Loucy (cell line): ENCODE measurements at regions not wholly inside any gene's neighbourhood (a gene's known extent, or its start where the extent isn't known, plus 50 kb on each side); places are given as distances from the start of the nearest gene placed in this dataset.

ENCODE experiments used
- H2AFZ ChIP-seq: fragments of 200-600 bp; sonication (generic); 2 replicates; pipeline ENCODE4 v1.6.0; 2016; ENCODE audit warnings: antibody characterized with exemption, mild to moderate bottlenecking, low read length, moderate library complexity
- H3F3A ChIP-seq: fragments of 200-600 bp; 2 replicates; pipeline ENCODE4 v1.6.0; 2016; ENCODE audit warnings: antibody characterized with exemption, low read depth, mild to moderate bottlenecking
- H3K27me3 ChIP-seq: fragments of 200-600 bp; sonication (generic); 2 replicates; pipeline ENCODE4 v1.6.1; 2014; ENCODE audit warnings: low read length, mild to moderate bottlenecking; ENCODE audit not compliant: insufficient read depth, poor library complexity, severe bottlenecking
- H3K36me3 ChIP-seq: fragments of 200-600 bp; sonication (generic); 2 replicates; pipeline ENCODE4 v1.6.1; 2016; ENCODE audit warnings: low read length; ENCODE audit not compliant: insufficient read depth
- H3K4me1 ChIP-seq: fragments of 200-600 bp; sonication (generic); 2 replicates; pipeline ENCODE4 v1.5.1; 2014; ENCODE audit warnings: low read length, mild to moderate bottlenecking; ENCODE audit not compliant: insufficient read depth, poor library complexity, severe bottlenecking
- H3K4me2 ChIP-seq: fragments of 200-600 bp; sonication (generic); 2 replicates; pipeline ENCODE4 v1.6.0; 2014; ENCODE audit warnings: antibody characterized with exemption, low read length, low read depth, mild to moderate bottlenecking; ENCODE audit not compliant: poor library complexity, severe bottlenecking
- H3K4me3 ChIP-seq: fragments of 200-600 bp; sonication (generic); 2 replicates; pipeline ENCODE4 v1.5.1; 2014; ENCODE audit warnings: low read length, mild to moderate bottlenecking, mixed read lengths; ENCODE audit not compliant: poor library complexity, severe bottlenecking
- H3K79me2 ChIP-seq: fragments of 200-600 bp; sonication (generic); 2 replicates; pipeline ENCODE4 v1.6.1; 2014; ENCODE audit warnings: low read length; ENCODE audit not compliant: insufficient read depth
- H3K9ac ChIP-seq: fragments of 200-600 bp; sonication (generic); 2 replicates; pipeline ENCODE4 v1.6.0; 2014; ENCODE audit warnings: mild to moderate bottlenecking, low read depth, low read length, moderate library complexity; ENCODE audit not compliant: poor library complexity, severe bottlenecking
- H3K9me2 ChIP-seq: fragments of 200-600 bp; sonication (generic); replicated peaks from 2 replicates; pipeline ENCODE4 v1.6.1; 2016; ENCODE audit warnings: low read depth, low read length, mixed read lengths
- H3K9me3 ChIP-seq: fragments of 200-600 bp; sonication (generic); 2 replicates; pipeline ENCODE4 v1.6.1; 2014; ENCODE audit warnings: mild to moderate bottlenecking, antibody characterized with exemption, low read length, low read depth; ENCODE audit not compliant: insufficient read depth
- H4K20me1 ChIP-seq: fragments of 200-600 bp; sonication (generic); 2 replicates; pipeline ENCODE4 v1.6.0; 2014; ENCODE audit warnings: antibody characterized with exemption, low read length, mild to moderate bottlenecking; ENCODE audit not compliant: insufficient read depth, poor library complexity, severe bottlenecking
- EZH2phosphoT487 ChIP-seq: fragments of 200-600 bp; IDR thresholded peaks from 2 replicates; pipeline ENCODE4 v1.6.1; 2018; ENCODE audit warnings: antibody characterized with exemption, mild to moderate bottlenecking, moderate library complexity, borderline replicate concordance
- TF ChIP-seq, protein P1 (sequence below): fragments of 200-600 bp; sonication (generic); conservative IDR thresholded peaks from 2 replicates; pipeline ENCODE4 v1.5.1; 2014; ENCODE audit warnings: mild to moderate bottlenecking, antibody characterized with exemption, low read length

DNA sequence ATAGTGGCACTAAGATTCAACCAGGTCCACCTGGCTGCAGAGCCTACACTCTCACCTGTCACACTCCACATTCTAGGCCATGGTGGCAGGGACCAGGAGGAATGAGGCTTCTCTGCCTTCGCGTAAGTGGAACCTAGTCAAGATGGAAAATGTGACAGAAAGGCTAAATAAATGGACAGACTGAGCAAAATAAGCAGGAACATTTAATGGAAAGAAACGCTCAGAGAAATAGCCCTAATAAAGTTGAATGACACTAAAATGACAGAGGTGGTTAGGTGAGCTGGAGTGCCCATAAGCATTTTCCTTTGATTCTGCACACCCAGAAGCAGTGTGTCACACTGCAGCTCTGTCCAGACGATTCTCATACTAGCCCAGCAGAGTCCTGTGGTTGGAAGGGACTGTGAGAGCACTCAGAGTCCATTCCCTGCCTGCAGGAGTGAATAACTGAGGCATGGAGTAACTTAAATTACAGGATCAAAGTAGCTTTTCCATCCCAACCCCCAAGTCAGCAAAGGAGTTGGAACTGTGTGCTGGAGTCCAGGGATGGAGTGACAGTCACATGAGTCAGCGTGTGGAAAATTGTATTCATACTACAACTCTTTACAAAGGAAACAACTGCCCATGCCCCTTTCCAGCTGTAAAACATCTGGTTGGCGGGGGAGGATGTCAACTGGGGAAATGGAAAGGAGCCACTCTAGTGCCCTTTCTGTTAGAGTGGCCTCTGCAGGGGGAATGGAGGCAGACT, 105.4 kb upstream of the LGALSL start:
- no peak for TF ChIP-seq EZH2phosphoT487
- TF ChIP-seq, protein P1, sequence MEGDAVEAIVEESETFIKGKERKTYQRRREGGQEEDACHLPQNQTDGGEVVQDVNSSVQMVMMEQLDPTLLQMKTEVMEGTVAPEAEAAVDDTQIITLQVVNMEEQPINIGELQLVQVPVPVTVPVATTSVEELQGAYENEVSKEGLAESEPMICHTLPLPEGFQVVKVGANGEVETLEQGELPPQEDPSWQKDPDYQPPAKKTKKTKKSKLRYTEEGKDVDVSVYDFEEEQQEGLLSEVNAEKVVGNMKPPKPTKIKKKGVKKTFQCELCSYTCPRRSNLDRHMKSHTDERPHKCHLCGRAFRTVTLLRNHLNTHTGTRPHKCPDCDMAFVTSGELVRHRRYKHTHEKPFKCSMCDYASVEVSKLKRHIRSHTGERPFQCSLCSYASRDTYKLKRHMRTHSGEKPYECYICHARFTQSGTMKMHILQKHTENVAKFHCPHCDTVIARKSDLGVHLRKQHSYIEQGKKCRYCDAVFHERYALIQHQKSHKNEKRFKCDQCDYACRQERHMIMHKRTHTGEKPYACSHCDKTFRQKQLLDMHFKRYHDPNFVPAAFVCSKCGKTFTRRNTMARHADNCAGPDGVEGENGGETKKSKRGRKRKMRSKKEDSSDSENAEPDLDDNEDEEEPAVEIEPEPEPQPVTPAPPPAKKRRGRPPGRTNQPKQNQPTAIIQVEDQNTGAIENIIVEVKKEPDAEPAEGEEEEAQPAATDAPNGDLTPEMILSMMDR, result no peak
- Histone ChIP-seq H3K4me3 (no peak overlapping the region), H3F3A (no peaks in the 10 kb centered on the region), H4K20me1 (no peaks in the 10 kb centered on the region), H3K9me3 (no peaks in the 10 kb centered on the region), H2AFZ (no peak overlapping the region), H3K9me2 (no peaks in the 10 kb centered on the region), H3K27me3 (no peaks in the 10 kb centered on the region), H3K36me3 (no peaks in the 10 kb centered on the region), H3K79me2 (no peaks in the 10 kb centered on the region), H3K4me1 (no peaks in the 10 kb centered on the region), H3K4me2 (no peak overlapping the region), H3K9ac (no peak overlapping the region)

DNA sequence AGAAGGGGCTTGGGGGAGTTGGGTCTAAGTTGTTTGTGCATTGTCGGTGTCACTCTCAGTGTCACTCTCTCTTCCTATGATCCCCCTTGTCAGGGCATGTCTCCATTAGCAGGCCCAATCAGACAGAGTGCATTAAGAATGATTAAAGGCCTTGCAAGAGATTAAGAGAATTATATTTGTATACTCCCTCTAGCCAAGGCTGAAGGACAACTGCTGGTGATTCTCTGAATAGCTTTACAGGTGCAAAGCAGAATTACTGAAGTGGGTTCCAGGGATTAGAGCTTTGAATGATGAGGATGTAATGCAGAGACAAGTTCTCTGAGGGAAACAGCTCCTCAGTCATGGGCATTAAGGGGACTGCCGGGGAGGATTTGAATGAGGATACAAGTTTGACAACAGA, 104.8 kb upstream of the LGALSL start:
- H3K9me3 ChIP-seq, result no peaks in the 10 kb centered on the region
- no peak overlapping the region for H3K4me2 ChIP-seq
- H3F3A ChIP-seq, result no peaks in the 10 kb centered on the region
- no peaks in the 10 kb centered on the region for H3K27me3 ChIP-seq
- no peak overlapping the region for H2AFZ ChIP-seq
- TF ChIP-seq, protein P1, result no peak
- no peak for TF ChIP-seq EZH2phosphoT487
- H3K4me3 ChIP-seq, result no peak overlapping the region
- no peaks in the 10 kb centered on the region for H3K9me2 ChIP-seq
- H3K79me2 ChIP-seq, result no peaks in the 10 kb centered on the region
- no peaks in the 10 kb centered on the region for H4K20me1 ChIP-seq
- no peaks in the 10 kb centered on the region for H3K36me3 ChIP-seq
- no peaks in the 10 kb centered on the region for H3K4me1 ChIP-seq
- no peak overlapping the region for H3K9ac ChIP-seq

GRCh38 chr2:64350996-64351395, 103.0 kb upstream of the LGALSL start:
- no peak overlapping the region for H2AFZ ChIP-seq
- no peaks in the 10 kb centered on the region for H3K27me3 ChIP-seq
- H3K79me2 ChIP-seq, result no peaks in the 10 kb centered on the region
- no peak for TF ChIP-seq EZH2phosphoT487
- TF ChIP-seq, protein P1, result no peak
- H3F3A ChIP-seq, result no peaks in the 10 kb centered on the region
- no peaks in the 10 kb centered on the region for H3K9me2 ChIP-seq
- no peak overlapping the region for H3K9ac ChIP-seq
- no peaks in the 10 kb centered on the region for H3K9me3 ChIP-seq
- no peaks in the 10 kb centered on the region for H3K36me3 ChIP-seq
- no peaks in the 10 kb centered on the region for H4K20me1 ChIP-seq
- H3K4me1 ChIP-seq, result no peaks in the 10 kb centered on the region
- no peak overlapping the region for H3K4me3 ChIP-seq
- no peak overlapping the region for H3K4me2 ChIP-seq
